ENCODE measurements at regions not wholly inside any gene's neighbourhood (a gene's known extent, or its start where the extent isn't known, plus 50 kb on each side); places are given as distances from the start of the nearest gene placed in this dataset.
A peak's percentile ranks its signal among the peaks of the same experiment; 100 is the strongest.

- H3K36me3 ChIP-seq (ENCODE audit: insufficient read depth, low read length): no peaks in the 10 kb centered on the region
- H2AFZ ChIP-seq (ENCODE audit: low read length): no peak overlapping the region
- TF ChIP-seq CTCF (conservative IDR thresholded peaks at IDR 0.05; ENCODE audit: low read length): no peak
- no peak for TF ChIP-seq EZH2phosphoT487 (IDR thresholded peaks at IDR 0.05; ENCODE audit: borderline replicate concordance)
These were observed 314.3 kb upstream of the CLNK start for GRCh38 chr4:10998846-10999245.

GRCh38 chr4:10984815-10985214, 300.2 kb upstream of the CLNK start:
- H3K9ac ChIP-seq (ENCODE audit: low read depth, low read length, poor library complexity, severe bottlenecking): no peak overlapping the region
- no peaks in the 10 kb centered on the region for H3F3A ChIP-seq (ENCODE audit: low read depth)
- H2AFZ ChIP-seq (ENCODE audit: low read length): no peak overlapping the region
- H3K4me1 ChIP-seq (ENCODE audit: insufficient read depth, low read length, poor library complexity, severe bottlenecking): peaks cover 32% of the 10 kb centered on the region
- no peaks in the 10 kb centered on the region for H4K20me1 ChIP-seq (ENCODE audit: insufficient read depth, low read length, poor library complexity, severe bottlenecking)
- H3K36me3 ChIP-seq (ENCODE audit: insufficient read depth, low read length): no peaks in the 10 kb centered on the region
- no peaks in the 10 kb centered on the region for H3K9me2 ChIP-seq (replicated peaks; ENCODE audit: low read depth, low read length)
- H3K4me3 ChIP-seq (ENCODE audit: low read length, poor library complexity, severe bottlenecking): no peak overlapping the region
- H3K9me3 ChIP-seq (ENCODE audit: insufficient read depth, low read depth, low read length): no peaks in the 10 kb centered on the region
- H3K79me2 ChIP-seq (ENCODE audit: insufficient read depth, low read length): no peaks in the 10 kb centered on the region
- H3K27me3 ChIP-seq (ENCODE audit: insufficient read depth, low read length, poor library complexity, severe bottlenecking): no peaks in the 10 kb centered on the region
- TF ChIP-seq CTCF (conservative IDR thresholded peaks at IDR 0.05; ENCODE audit: low read length) (no peak), EZH2phosphoT487 (IDR thresholded peaks at IDR 0.05; ENCODE audit: borderline replicate concordance) (no peak)
- no peak overlapping the region for H3K4me2 ChIP-seq (ENCODE audit: low read depth, low read length, poor library complexity, severe bottlenecking)

More at GRCh38 chr4:10998846-10999245, 314.3 kb upstream of the CLNK start:
- Histone ChIP-seq H3F3A (ENCODE audit: low read depth) (no peaks in the 10 kb centered on the region), H3K27me3 (ENCODE audit: insufficient read depth, low read length, poor library complexity, severe bottlenecking) (no peaks in the 10 kb centered on the region), H3K9me2 (replicated peaks; ENCODE audit: low read depth, low read length) (no peaks in the 10 kb centered on the region), H3K4me1 (ENCODE audit: insufficient read depth, low read length, poor library complexity, severe bottlenecking) (no peaks in the 10 kb centered on the region), H3K79me2 (ENCODE audit: insufficient read depth, low read length) (no peaks in the 10 kb centered on the region), H3K4me3 (ENCODE audit: low read length, poor library complexity, severe bottlenecking) (no peak overlapping the region), H4K20me1 (ENCODE audit: insufficient read depth, low read length, poor library complexity, severe bottlenecking) (no peaks in the 10 kb centered on the region), H3K4me2 (ENCODE audit: low read depth, low read length, poor library complexity, severe bottlenecking) (no peak overlapping the region), H3K9ac (ENCODE audit: low read depth, low read length, poor library complexity, severe bottlenecking) (no peak overlapping the region), H3K9me3 (ENCODE audit: insufficient read depth, low read depth, low read length) (no peaks in the 10 kb centered on the region)

- no peaks in the 10 kb centered on the region for H3K9me2 ChIP-seq (replicated peaks; ENCODE audit: low read depth, low read length)
- H3K9ac ChIP-seq (ENCODE audit: low read depth, low read length, poor library complexity, severe bottlenecking): no peak overlapping the region
- no peaks in the 10 kb centered on the region for H3K36me3 ChIP-seq (ENCODE audit: insufficient read depth, low read length)
- no peaks in the 10 kb centered on the region for H3F3A ChIP-seq (ENCODE audit: low read depth)
- H3K4me1 ChIP-seq (ENCODE audit: insufficient read depth, low read length, poor library complexity, severe bottlenecking): peaks cover 32% of the 10 kb centered on the region
- H3K79me2 ChIP-seq (ENCODE audit: insufficient read depth, low read length): no peaks in the 10 kb centered on the region
- no peaks in the 10 kb centered on the region for H3K9me3 ChIP-seq (ENCODE audit: insufficient read depth, low read depth, low read length)
- H3K4me2 ChIP-seq (ENCODE audit: low read depth, low read length, poor library complexity, severe bottlenecking): peak overlapping the region; percentile 55
- no peak overlapping the region for H2AFZ ChIP-seq (ENCODE audit: low read length)
- H3K4me3 ChIP-seq (ENCODE audit: low read length, poor library complexity, severe bottlenecking): peak overlapping the region; percentile 16
- no peaks in the 10 kb centered on the region for H4K20me1 ChIP-seq (ENCODE audit: insufficient read depth, low read length, poor library complexity, severe bottlenecking)
- TF ChIP-seq CTCF (conservative IDR thresholded peaks at IDR 0.05; ENCODE audit: low read length) (no peak), EZH2phosphoT487 (IDR thresholded peaks at IDR 0.05; ENCODE audit: borderline replicate concordance) (no peak)
- no peaks in the 10 kb centered on the region for H3K27me3 ChIP-seq (ENCODE audit: insufficient read depth, low read length, poor library complexity, severe bottlenecking)
These were observed 299.5 kb upstream of the CLNK start for GRCh38 chr4:10983885-10984640.

Data from Loucy (cell line).